Liver (tissue), 7 donors: ENCODE measurements at regions not wholly inside any gene's neighbourhood (a gene's known extent, or its start where the extent isn't known, plus 50 kb on each side); places are given as distances from the start of the nearest gene placed in this dataset.
"Not testable (repeated sequence)": the region's sequence is repeated elsewhere in the genome, so short reads cannot be mapped to it uniquely, and the experiment has no call there.

Source experiments
- DNase-seq: peaks from one replicate; pipeline ENCODE4 v3.0.0-alpha.2; 2017; ENCODE audit warnings: low spot score
- H3K27ac ChIP-seq, 2 donors: one replicate each; pipeline ENCODE4 v1.7.0; 2013; ENCODE audit warnings: inconsistent platforms in 2 of 2, low read length in 2 of 2, control low read depth in 1 of 2, low read depth in 1 of 2, mild to moderate bottlenecking in 1 of 2
- H3K27me3 ChIP-seq, 4 donors: one replicate each; pipeline versions ENCODE4 v1.6.1 to v1.7.0; 2013; ENCODE audit warnings: low read length in 3 of 4, inconsistent platforms in 1 of 4, mild to moderate bottlenecking in 1 of 4, moderate library complexity in 1 of 4; ENCODE audit not compliant: control insufficient read depth in 4 of 4, insufficient read depth in 4 of 4
- H3K36me3 ChIP-seq, 4 donors: one replicate each; pipeline versions ENCODE4 v1.6.1 to v1.7.0; 2013; ENCODE audit warnings: low read length in 3 of 4, mild to moderate bottlenecking in 3 of 4, low read depth in 1 of 4, moderate library complexity in 1 of 4; ENCODE audit not compliant: control insufficient read depth in 4 of 4, insufficient read depth in 3 of 4
- H3K4me1 ChIP-seq, 4 donors: one replicate each; pipeline versions ENCODE4 v1.6.1 to v1.7.0; 2013; ENCODE audit warnings: low read length in 3 of 4, mild to moderate bottlenecking in 3 of 4, moderate library complexity in 1 of 4; ENCODE audit not compliant: control insufficient read depth in 4 of 4, insufficient read depth in 4 of 4
- H3K4me3 ChIP-seq, 3 donors: one replicate each; pipeline versions ENCODE4 v1.6.1 to v1.7.0; 2013; ENCODE audit warnings: low read length in 3 of 3, control low read depth in 1 of 3, low read depth in 1 of 3, mild to moderate bottlenecking in 1 of 3
- H3K9ac ChIP-seq, 2 donors: one replicate each; pipeline ENCODE4 v1.7.0; 2013; ENCODE audit warnings: low read length in 2 of 2, mild to moderate bottlenecking in 2 of 2, moderate library complexity in 2 of 2, control low read depth in 1 of 2, low read depth in 1 of 2
- H3K9me3 ChIP-seq, 4 donors: one replicate each; pipeline versions ENCODE4 v1.6.1 to v1.7.0; 2013; ENCODE audit warnings: low read length in 3 of 4; ENCODE audit not compliant: control insufficient read depth in 4 of 4
- EGR1 ChIP-seq, 2 donors: IDR thresholded peaks; 2 replicates each; pipeline ENCODE4 v1.6.1; 2016 to 2018; ENCODE audit warnings: antibody characterized with exemption in 2 of 2, low read depth in 2 of 2
- FOXA2 ChIP-seq: IDR thresholded peaks from 2 replicates; pipeline ENCODE4 v1.6.1; 2016; ENCODE audit warnings: antibody characterized with exemption
- HNF4A ChIP-seq, 2 donors: conservative IDR thresholded peaks; 2 replicates each; pipeline ENCODE4 v1.6.1; 2016; ENCODE audit warnings: antibody characterized with exemption in 2 of 2, mild to moderate bottlenecking in 2 of 2
- HNF4G ChIP-seq: IDR thresholded peaks from 2 replicates; pipeline ENCODE4 v1.6.1; 2016; ENCODE audit warnings: antibody characterized with exemption
- NR2F2 ChIP-seq: IDR thresholded peaks from 2 replicates; pipeline ENCODE4 v1.6.1; 2016; ENCODE audit warnings: antibody characterized with exemption
- RXRA ChIP-seq, 2 donors: IDR thresholded peaks; 2 replicates each; pipeline ENCODE4 v1.6.1; 2017 to 2018; ENCODE audit warnings: antibody characterized with exemption in 2 of 2, mild to moderate bottlenecking in 1 of 2
- SP1 ChIP-seq: IDR thresholded peaks from 2 replicates; pipeline ENCODE4 v1.6.1; 2018; ENCODE audit warnings: antibody characterized with exemption, mild to moderate bottlenecking
- WGBS: extraction: QIAGEN DNeasy Blood & Tissue Kit; methylation state at CpG from one replicate; pipeline ENCODE4 v1.1.7; 2013; 5-methylcytosine and 5-hydroxymethylcytosine counted together
- TF ChIP-seq, protein P1 (sequence below): IDR thresholded peaks from 2 replicates; pipeline ENCODE4 v1.6.1; 2016; ENCODE audit warnings: antibody characterized with exemption, mild to moderate bottlenecking
- TF ChIP-seq, protein P2 (sequence below): IDR thresholded peaks from 2 replicates; pipeline ENCODE4 v1.6.1; 2016; ENCODE audit warnings: antibody characterized with exemption
- TF ChIP-seq, protein P3 (sequence below): IDR thresholded peaks from 2 replicates; pipeline ENCODE4 v1.6.1; 2016; ENCODE audit warnings: antibody characterized with exemption
- donor health status: healthy.
- donor health status: healthy.
- donor health status: healthy.
- donor health status: healthy.

DNA sequence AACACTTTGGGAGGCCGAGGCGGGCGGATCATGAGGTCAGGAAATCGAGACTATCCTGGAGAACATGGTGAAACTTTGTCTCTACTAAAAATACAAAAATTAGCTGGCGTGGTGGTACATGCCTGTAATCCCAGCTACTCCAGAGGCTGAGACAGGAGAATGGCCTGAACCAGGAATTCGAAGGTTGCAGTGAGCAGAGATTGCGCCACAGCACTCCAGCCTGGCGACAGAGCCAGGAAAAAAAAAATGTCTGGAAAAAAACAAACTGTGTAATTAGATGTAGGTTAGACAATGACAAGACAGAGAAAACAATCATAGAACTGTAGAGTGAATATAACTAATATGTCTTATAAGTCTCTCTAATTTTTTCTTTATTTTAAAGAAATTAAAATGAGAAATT, 1002.5 kb upstream of the LCORL start:
- Histone ChIP-seq H3K36me3 (no peaks in the 10 kb centered on the region), H3K9ac (no peak overlapping the region), H3K27me3 (no peaks in the 10 kb centered on the region), H3K4me1 (no peaks in the 10 kb centered on the region), H3K4me3 (no peak overlapping the region), H3K27ac (no peak overlapping the region), H3K9me3 (no peaks in the 10 kb centered on the region)
- WGBS, result 68% methylated on average over 8 of the region's 8 CpGs
- TF ChIP-seq, protein P1, sequence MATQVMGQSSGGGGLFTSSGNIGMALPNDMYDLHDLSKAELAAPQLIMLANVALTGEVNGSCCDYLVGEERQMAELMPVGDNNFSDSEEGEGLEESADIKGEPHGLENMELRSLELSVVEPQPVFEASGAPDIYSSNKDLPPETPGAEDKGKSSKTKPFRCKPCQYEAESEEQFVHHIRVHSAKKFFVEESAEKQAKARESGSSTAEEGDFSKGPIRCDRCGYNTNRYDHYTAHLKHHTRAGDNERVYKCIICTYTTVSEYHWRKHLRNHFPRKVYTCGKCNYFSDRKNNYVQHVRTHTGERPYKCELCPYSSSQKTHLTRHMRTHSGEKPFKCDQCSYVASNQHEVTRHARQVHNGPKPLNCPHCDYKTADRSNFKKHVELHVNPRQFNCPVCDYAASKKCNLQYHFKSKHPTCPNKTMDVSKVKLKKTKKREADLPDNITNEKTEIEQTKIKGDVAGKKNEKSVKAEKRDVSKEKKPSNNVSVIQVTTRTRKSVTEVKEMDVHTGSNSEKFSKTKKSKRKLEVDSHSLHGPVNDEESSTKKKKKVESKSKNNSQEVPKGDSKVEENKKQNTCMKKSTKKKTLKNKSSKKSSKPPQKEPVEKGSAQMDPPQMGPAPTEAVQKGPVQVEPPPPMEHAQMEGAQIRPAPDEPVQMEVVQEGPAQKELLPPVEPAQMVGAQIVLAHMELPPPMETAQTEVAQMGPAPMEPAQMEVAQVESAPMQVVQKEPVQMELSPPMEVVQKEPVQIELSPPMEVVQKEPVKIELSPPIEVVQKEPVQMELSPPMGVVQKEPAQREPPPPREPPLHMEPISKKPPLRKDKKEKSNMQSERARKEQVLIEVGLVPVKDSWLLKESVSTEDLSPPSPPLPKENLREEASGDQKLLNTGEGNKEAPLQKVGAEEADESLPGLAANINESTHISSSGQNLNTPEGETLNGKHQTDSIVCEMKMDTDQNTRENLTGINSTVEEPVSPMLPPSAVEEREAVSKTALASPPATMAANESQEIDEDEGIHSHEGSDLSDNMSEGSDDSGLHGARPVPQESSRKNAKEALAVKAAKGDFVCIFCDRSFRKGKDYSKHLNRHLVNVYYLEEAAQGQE, result no peak
- TF ChIP-seq, protein P2, sequence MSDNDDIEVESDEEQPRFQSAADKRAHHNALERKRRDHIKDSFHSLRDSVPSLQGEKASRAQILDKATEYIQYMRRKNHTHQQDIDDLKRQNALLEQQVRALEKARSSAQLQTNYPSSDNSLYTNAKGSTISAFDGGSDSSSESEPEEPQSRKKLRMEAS, result no peak
- TF ChIP-seq HNF4G (no peak), RXRA (IDR thresholded peaks at IDR 0.05) (no peak), NR2F2 (no peak), FOXA2 (no peak), SP1 (no peak), HNF4A (conservative IDR thresholded peaks at IDR 0.05) (no peak), EGR1 (IDR thresholded peaks at IDR 0.05; ENCODE audit: low read depth in 2 of 2) (no peak)
- TF ChIP-seq, protein P3, sequence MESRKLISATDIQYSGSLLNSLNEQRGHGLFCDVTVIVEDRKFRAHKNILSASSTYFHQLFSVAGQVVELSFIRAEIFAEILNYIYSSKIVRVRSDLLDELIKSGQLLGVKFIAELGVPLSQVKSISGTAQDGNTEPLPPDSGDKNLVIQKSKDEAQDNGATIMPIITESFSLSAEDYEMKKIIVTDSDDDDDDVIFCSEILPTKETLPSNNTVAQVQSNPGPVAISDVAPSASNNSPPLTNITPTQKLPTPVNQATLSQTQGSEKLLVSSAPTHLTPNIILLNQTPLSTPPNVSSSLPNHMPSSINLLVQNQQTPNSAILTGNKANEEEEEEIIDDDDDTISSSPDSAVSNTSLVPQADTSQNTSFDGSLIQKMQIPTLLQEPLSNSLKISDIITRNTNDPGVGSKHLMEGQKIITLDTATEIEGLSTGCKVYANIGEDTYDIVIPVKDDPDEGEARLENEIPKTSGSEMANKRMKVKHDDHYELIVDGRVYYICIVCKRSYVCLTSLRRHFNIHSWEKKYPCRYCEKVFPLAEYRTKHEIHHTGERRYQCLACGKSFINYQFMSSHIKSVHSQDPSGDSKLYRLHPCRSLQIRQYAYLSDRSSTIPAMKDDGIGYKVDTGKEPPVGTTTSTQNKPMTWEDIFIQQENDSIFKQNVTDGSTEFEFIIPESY, result no peak
- DNase-seq, result no peak

DNA sequence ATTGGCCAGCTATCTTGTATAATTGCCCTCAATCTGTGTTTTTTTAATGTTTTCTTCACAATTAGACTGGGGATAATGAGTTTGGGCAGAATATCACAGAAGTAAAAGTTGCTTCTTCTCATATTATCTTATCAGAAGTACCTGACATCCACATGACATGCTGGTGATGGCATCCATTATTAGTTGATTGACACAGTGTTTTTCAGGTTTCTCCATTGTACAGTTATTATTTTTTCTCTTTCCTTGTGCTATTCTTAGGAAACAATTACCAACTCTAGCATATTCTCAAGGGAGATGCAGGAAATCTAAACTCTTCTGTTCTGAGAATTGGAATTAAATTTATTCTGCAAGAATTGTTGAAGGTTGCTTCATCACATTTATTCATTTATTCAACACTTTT, 1000.1 kb upstream of the LCORL start:
- no peaks in the 10 kb centered on the region for H3K9me3 ChIP-seq
- no peak overlapping the region for H3K27ac ChIP-seq
- H3K36me3 ChIP-seq, result no peaks in the 10 kb centered on the region
- H3K4me3 ChIP-seq, result no peak overlapping the region
- H3K4me1 ChIP-seq, result no peaks in the 10 kb centered on the region
- no peak for TF ChIP-seq HNF4A (conservative IDR thresholded peaks at IDR 0.05)
- H3K9ac ChIP-seq, result no peak overlapping the region
- no peak for DNase-seq
- H3K27me3 ChIP-seq, result peaks cover 0 to 2% (median 0%) of the 10 kb centered on the region in 4 donors

DNA sequence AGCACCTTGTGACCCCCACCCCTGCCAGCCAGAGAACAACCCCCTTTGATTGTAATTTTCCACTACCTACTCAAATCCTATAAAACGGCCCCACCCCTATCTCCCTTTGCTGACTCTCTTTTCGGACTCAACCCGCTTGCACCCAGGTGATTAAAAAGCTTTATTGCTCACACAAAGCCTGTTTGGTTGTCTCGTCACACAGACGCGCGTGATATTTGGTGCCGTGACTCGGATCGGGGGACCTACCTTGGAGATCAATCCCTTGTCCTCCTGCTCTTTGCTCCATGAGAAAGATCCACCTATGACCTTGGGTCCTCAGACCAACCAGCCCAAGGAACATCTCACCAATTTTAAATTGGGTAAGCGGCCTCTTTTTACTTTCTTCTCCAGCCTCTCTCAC, 995.0 kb upstream of the LCORL start:
- WGBS, result 85% methylated on average over 11 of the region's 11 CpGs
- not testable (repeated sequence) for H3K9me3 ChIP-seq, H3K9ac ChIP-seq, H3K27ac ChIP-seq, H3K4me1 ChIP-seq, H3K27me3 ChIP-seq, H3K4me3 ChIP-seq, H3K36me3 ChIP-seq, DNase-seq
